IMR-90 (cell line): ENCODE measurements at regions not wholly inside any gene's neighbourhood (a gene's known extent, or its start where the extent isn't known, plus 50 kb on each side); places are given as distances from the start of the nearest gene placed in this dataset.

ENCODE experiments used
- ATAC-seq: fragments of 200-7000 bp; cut with Tn5 transposase; 2 replicates; pipeline ENCODE4 v1.9.1; 2020; ENCODE audit warnings: low read depth, mild to moderate bottlenecking, moderate library complexity
- BruUV-seq: library from RNA; stranded (reverse); fragments of 400-500 nt; replicated peaks from 2 replicates; lab custom pipeline; 2021; lab: Mats Ljungman, UMichigan
- CTCF ChIA-PET: fragments of 300-600 bp; formaldehyde crosslinking; extraction: SDS; loops from one replicate; lab custom pipeline; 2021; ENCODE audit warnings: antibody characterized with exemption; lab: Yijun Ruan, JAX
- POLR2A ChIA-PET: fragments of 300-600 bp; sonication (Branson Sonifier 250); formaldehyde crosslinking; loops from one replicate; lab custom pipeline; 2022; ENCODE audit warnings: antibody characterized with exemption; ENCODE audit not compliant: unreplicated experiment; lab: Charles Lee
- DNase-seq: peaks from one replicate; pipeline ENCODE4 v3.0.0; 2013
- H2AFZ ChIP-seq: replicated peaks from 2 replicates; pipeline ENCODE3; 2013; ENCODE audit warnings: low read length, mild to moderate bottlenecking; ENCODE audit not compliant: poor library complexity
- H2AK5ac ChIP-seq: 2 replicates; pipeline ENCODE4 v1.6.1; 2013; ENCODE audit warnings: low read depth, low read length, inconsistent platforms
- H2AK9ac ChIP-seq: replicated peaks from 2 replicates; pipeline ENCODE3; 2013; ENCODE audit warnings: mild to moderate bottlenecking, low read depth, low read length, moderate library complexity; ENCODE audit not compliant: poor library complexity
- H2BK120ac ChIP-seq: 2 replicates; pipeline ENCODE4 v1.6.1; 2013; ENCODE audit warnings: low read depth, low read length, inconsistent platforms
- H2BK15ac ChIP-seq: 3 replicates; pipeline ENCODE4 v1.6.1; 2013; ENCODE audit warnings: low read depth, low read length, inconsistent platforms
- H2BK20ac ChIP-seq: 2 replicates; pipeline ENCODE4 v1.6.1; 2013; ENCODE audit warnings: low read depth, mild to moderate bottlenecking, inconsistent platforms, low read length, moderate library complexity
- H2BK5ac ChIP-seq: 2 replicates; pipeline ENCODE4 v1.6.1; 2013; ENCODE audit warnings: mild to moderate bottlenecking, low read depth, low read length, inconsistent platforms; ENCODE audit not compliant: poor library complexity, severe bottlenecking
- H3K14ac ChIP-seq: replicated peaks from 2 replicates; pipeline ENCODE4 v1.6.1; 2013; ENCODE audit warnings: low read depth, low read length, inconsistent platforms
- H3K18ac ChIP-seq: 2 replicates; pipeline ENCODE4 v1.6.1; 2013; ENCODE audit warnings: low read depth, low read length, control low read depth
- H3K23ac ChIP-seq: 2 replicates; pipeline ENCODE4 v1.6.1; 2013; ENCODE audit warnings: low read depth, low read length, inconsistent platforms
- H3K27ac ChIP-seq: 2 replicates; pipeline ENCODE4 v1.5.1; 2013; ENCODE audit warnings: mild to moderate bottlenecking, control low read depth, low read length; ENCODE audit not compliant: insufficient read depth
- H3K27me3 ChIP-seq: 2 replicates; pipeline ENCODE4 v1.6.1; 2013; ENCODE audit warnings: low read length; ENCODE audit not compliant: control insufficient read depth, insufficient read depth
- H3K36me3 ChIP-seq: 2 replicates; pipeline ENCODE4 v1.6.1; 2013; ENCODE audit warnings: low read length, mixed read lengths; ENCODE audit not compliant: control insufficient read depth, insufficient read depth
- H3K4ac ChIP-seq: 2 replicates; pipeline ENCODE4 v1.6.1; 2013; ENCODE audit warnings: low read depth, low read length, inconsistent platforms
- H3K4me1 ChIP-seq: 2 replicates; pipeline ENCODE4 v1.6.1; 2013; ENCODE audit warnings: low read length, mixed read lengths; ENCODE audit not compliant: control insufficient read depth, insufficient read depth
- H3K4me2 ChIP-seq: 2 replicates; pipeline ENCODE4 v1.6.1; 2013; ENCODE audit warnings: low read depth, mild to moderate bottlenecking, control low read depth, low read length, moderate library complexity
- H3K4me3 ChIP-seq: 2 replicates; pipeline ENCODE4 v1.5.1; 2013; ENCODE audit warnings: low read depth, mild to moderate bottlenecking, control low read depth, low read length, moderate library complexity; ENCODE audit not compliant: insufficient read depth
- H3K56ac ChIP-seq: 2 replicates; pipeline ENCODE4 v1.6.1; 2013; ENCODE audit warnings: low read length, inconsistent platforms; ENCODE audit not compliant: insufficient read depth; ENCODE audit errors: extremely low read depth
- H3K79me1 ChIP-seq, 2 experiments: 2 replicates each; pipeline ENCODE4 v1.6.1; 2013; ENCODE audit warnings: low read length in 2 of 2, inconsistent platforms in 1 of 2, low read depth in 1 of 2
- H3K9ac ChIP-seq: 2 replicates; pipeline ENCODE4 v1.6.1; 2013; ENCODE audit warnings: low read depth, low read length, control low read depth
- H3K9me1 ChIP-seq: 2 replicates; pipeline ENCODE4 v1.6.1; 2013; ENCODE audit warnings: low read length, inconsistent platforms; ENCODE audit not compliant: insufficient read depth
- H3K9me3 ChIP-seq: 2 replicates; pipeline ENCODE4 v1.6.1; 2013; ENCODE audit warnings: low read length; ENCODE audit not compliant: control insufficient read depth, insufficient read depth
- H4K20me1 ChIP-seq: 2 replicates; pipeline ENCODE4 v1.6.1; 2013; ENCODE audit warnings: low read length, inconsistent platforms; ENCODE audit not compliant: insufficient read depth
- H4K5ac ChIP-seq: 2 replicates; pipeline ENCODE4 v1.6.1; 2013; ENCODE audit warnings: mild to moderate bottlenecking, low read depth, low read length, control low read depth
- H4K8ac ChIP-seq, 2 experiments: 2 replicates each; pipeline ENCODE4 v1.6.1; 2013; ENCODE audit warnings: low read depth in 2 of 2, low read length in 2 of 2, control low read depth in 1 of 2, inconsistent platforms in 1 of 2
- H4K91ac ChIP-seq: 2 replicates; pipeline ENCODE4 v1.6.1; 2013; ENCODE audit warnings: low read depth, low read length, inconsistent platforms; ENCODE audit not compliant: insufficient read depth
- BHLHE40 ChIP-seq: fragments of 150-350 bp; IDR thresholded peaks from 2 replicates; pipeline ENCODE4 v1.6.1; 2016; ENCODE audit warnings: mild to moderate bottlenecking, low read depth, low read length
- CEBPB ChIP-seq: IDR thresholded peaks from 2 replicates; pipeline ENCODE4 v1.6.1; 2012; ENCODE audit warnings: low read depth, low read length, improper control_type of control experiment
- CHD1 ChIP-seq: IDR thresholded peaks from 2 replicates; pipeline ENCODE4 v1.6.1; 2012; ENCODE audit warnings: low read depth, low read length, improper control_type of control experiment
- ELK1 ChIP-seq: fragments of 150-350 bp; IDR thresholded peaks from 2 replicates; pipeline ENCODE4 v1.6.1; 2016; ENCODE audit warnings: low read depth, mild to moderate bottlenecking, low read length, moderate library complexity, borderline replicate concordance
- FOS ChIP-seq: fragments of 150-350 bp; IDR thresholded peaks from 2 replicates; pipeline ENCODE4 v1.6.1; 2016; ENCODE audit warnings: low read depth, low read length
- MAFK ChIP-seq: IDR thresholded peaks from 2 replicates; pipeline ENCODE4 v1.6.1; 2012; ENCODE audit warnings: low read depth, low read length, improper control_type of control experiment
- MAZ ChIP-seq: IDR thresholded peaks from 2 replicates; pipeline ENCODE4 v1.6.1; 2012; ENCODE audit warnings: low read depth, mild to moderate bottlenecking, low read length, improper control_type of control experiment, moderate library complexity, borderline replicate concordance
- NFE2L2 ChIP-seq: fragments of 150-350 bp; IDR thresholded peaks from 2 replicates; pipeline ENCODE4 v1.6.1; 2016; ENCODE audit warnings: low read depth, mild to moderate bottlenecking, low read length
- POLR2A ChIP-seq: IDR thresholded peaks from 2 replicates; pipeline ENCODE4 v1.6.1; 2012; ENCODE audit warnings: mild to moderate bottlenecking, low read depth, low read length
- RAD21 ChIP-seq: IDR thresholded peaks from 2 replicates; pipeline ENCODE4 v1.6.1; 2012; ENCODE audit warnings: low read length, improper control_type of control experiment
- RCOR1 ChIP-seq: IDR thresholded peaks from 2 replicates; pipeline ENCODE4 v1.6.1; 2012; ENCODE audit warnings: mild to moderate bottlenecking, low read length, improper control_type of control experiment; ENCODE audit not compliant: insufficient replicate concordance
- RFX5 ChIP-seq: IDR thresholded peaks from 2 replicates; pipeline ENCODE4 v1.8.0; 2012; ENCODE audit warnings: low read depth, mild to moderate bottlenecking, low read length, moderate library complexity
- SMC3 ChIP-seq: fragments of 150-350 bp; IDR thresholded peaks from 2 replicates; pipeline ENCODE4 v1.6.1; 2016; ENCODE audit warnings: low read depth, mild to moderate bottlenecking, antibody characterized with exemption, low read length, moderate library complexity
- WGBS, 2 experiments: methylation state at CpG; one replicate each; pipeline versions ENCODE4 v1.1.5 to v1.1.7; 2013; ENCODE audit warnings: missing lambda C conversion rate in 2 of 2; ENCODE audit not compliant: insufficient read length in 1 of 2; ENCODE audit errors: extremely low coverage in 2 of 2; 5-methylcytosine and 5-hydroxymethylcytosine counted together
- dilution Hi-C: fragments of 300-500 bp; cut with HindIII; formaldehyde crosslinking; loops from one replicate; pipeline ENCODE4 v1.14.3; 2018; ENCODE audit warnings: low sequenced_read_pairs; ENCODE audit not compliant: unreplicated experiment
- in situ Hi-C: fragments of 300-500 bp; cut with MboI; formaldehyde crosslinking; loops from 3 replicates; pipeline ENCODE4 v1.14.3; 2019; ENCODE audit warnings: low sequenced_read_pairs, inconsistent platforms, mixed read lengths
- intact Hi-C: fragments of 100-400 bp; cut with micrococcal nuclease; formaldehyde crosslinking; loops from 2 replicates; pipeline ENCODE4 v1.10.0; 2022

DNA sequence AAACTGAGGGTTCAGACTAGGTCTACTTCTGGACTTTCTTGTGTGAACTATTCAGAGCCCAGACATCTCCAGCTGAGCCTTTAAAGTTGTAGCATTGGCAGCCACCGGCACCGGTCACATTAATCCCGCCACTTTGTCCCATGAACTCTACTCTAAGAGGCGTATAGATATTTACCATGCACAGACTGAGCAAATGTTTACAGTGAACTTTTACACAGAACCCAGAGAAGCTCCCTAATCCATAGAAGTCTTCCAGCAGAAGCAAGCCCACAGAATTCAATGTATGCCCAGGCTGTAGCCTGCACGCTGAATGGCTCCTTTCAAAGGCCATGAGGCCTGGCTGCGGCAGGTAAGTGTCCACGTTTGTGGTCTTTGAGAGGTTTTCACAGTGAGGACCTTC is 466.9 kb downstream of the ENC1 start:
- H3K9me1 ChIP-seq, result no peaks in the 10 kb centered on the region
- TF ChIP-seq ELK1, result no peak
- no peak for TF ChIP-seq RCOR1
- no peak for TF ChIP-seq CHD1
- no peak for TF ChIP-seq BHLHE40
- TF ChIP-seq POLR2A, result no peak
- TF ChIP-seq NFE2L2, result no peak
- TF ChIP-seq RAD21, result no peak
- TF ChIP-seq CEBPB, result no peak
- TF ChIP-seq FOS, result no peak
- TF ChIP-seq MAZ, result no peak
- no peak for TF ChIP-seq MAFK
- no peak for TF ChIP-seq SMC3
- TF ChIP-seq RFX5, result no peak
- no peaks in the 10 kb centered on the region for H4K20me1 ChIP-seq
- no peaks in the 10 kb centered on the region for H3K4me1 ChIP-seq
- H4K5ac ChIP-seq, result no peak overlapping the region
- H3K4me2 ChIP-seq, result no peak overlapping the region
- no peak overlapping the region for H3K4me3 ChIP-seq
- no peak overlapping the region for H2AK9ac ChIP-seq
- H3K79me1 ChIP-seq, result no peaks in the 10 kb centered on the region
- H3K23ac ChIP-seq, result no peak overlapping the region
- H3K36me3 ChIP-seq, result no peaks in the 10 kb centered on the region
- no peaks in the 10 kb centered on the region for H3K9me3 ChIP-seq
- intact Hi-C loops (no loop called here), in situ Hi-C loops (no loop called here), dilution Hi-C loops (no loop called here)
- H3K9ac ChIP-seq, result no peak overlapping the region
- no peak overlapping the region for H2BK120ac ChIP-seq
- H2BK20ac ChIP-seq, result no peak overlapping the region
- H3K27ac ChIP-seq, result no peak overlapping the region
- H3K56ac ChIP-seq, result no peak overlapping the region
- H2BK15ac ChIP-seq, result no peak overlapping the region
- peaks cover 7% of the 10 kb centered on the region; the same call in 1 of the 2 replicates for H3K27me3 ChIP-seq
- ChIA-PET POLR2A (no interaction called here), CTCF (no interaction called here)
- no TSS peak for BruUV-seq
- ATAC-seq (no peak), DNase-seq (no peak)
- H2AFZ ChIP-seq, result no peak overlapping the region
- no CpG with 5 or more reads among the region's 7 CpGs for WGBS, 2 experiments
- no peak overlapping the region for H3K14ac ChIP-seq
- no peak overlapping the region for H4K91ac ChIP-seq
- no peak overlapping the region for H4K8ac ChIP-seq
- H2AK5ac ChIP-seq, result no peak overlapping the region
- no peak overlapping the region for H3K4ac ChIP-seq
- no peak overlapping the region for H3K18ac ChIP-seq
- no peak overlapping the region for H2BK5ac ChIP-seq
